Fibroblast of skin of scalp (primary cell): ENCODE measurements at regions not wholly inside any gene's neighbourhood (a gene's known extent, or its start where the extent isn't known, plus 50 kb on each side); places are given as distances from the start of the nearest gene placed in this dataset.
"Not testable (repeated sequence)": the region's sequence is repeated elsewhere in the genome, so short reads cannot be mapped to it uniquely, and the experiment has no call there.

Experiments
- DNase-seq: peaks from one replicate; pipeline ENCODE4 v3.0.0-alpha.2; 2013

- no peak for DNase-seq
Measured at GRCh38 chr4:135434936-135435335, 1233.3 kb upstream of the PABPC4L start.

GRCh38 chr4:135429528-135429927 lies 1227.9 kb upstream of the PABPC4L start:
- DNase-seq, result no peak

- DNase-seq, result peak; percentile 19
Measured at GRCh38 chr4:135418353-135418752, 1216.8 kb upstream of the PABPC4L start.

- no peak for DNase-seq
Measured at GRCh38 chr4:135412213-135412612, 1210.6 kb upstream of the PABPC4L start.

GRCh38 chr4:135411251-135411650 lies 1209.7 kb upstream of the PABPC4L start:
- DNase-seq, result no peak

GRCh38 chr4:135409261-135409660 lies 1207.7 kb upstream of the PABPC4L start:
- not testable (repeated sequence) for DNase-seq

GRCh38 chr4:135408109-135408508 lies 1206.5 kb upstream of the PABPC4L start:
- DNase-seq, result no peak

GRCh38 chr4:135406597-135406996 lies 1205.0 kb upstream of the PABPC4L start:
- not testable (repeated sequence) for DNase-seq

- DNase-seq, result no peak
Measured at GRCh38 chr4:135385830-135386581, 1184.4 kb upstream of the PABPC4L start.

- DNase-seq, result no peak
Measured at GRCh38 chr4:135383356-135384288, 1182.0 kb upstream of the PABPC4L start.

GRCh38 chr4:135382280-135382959 lies 1180.8 kb upstream of the PABPC4L start:
- peak; percentile 29 for DNase-seq

GRCh38 chr4:135372131-135372530 lies 1170.5 kb upstream of the PABPC4L start:
- no peak for DNase-seq

GRCh38 chr4:135371137-135371536 lies 1169.5 kb upstream of the PABPC4L start:
- no peak for DNase-seq

GRCh38 chr4:135368831-135369230 lies 1167.2 kb upstream of the PABPC4L start:
- DNase-seq, result no peak

- DNase-seq, result peak; percentile 71
Measured at GRCh38 chr4:135365065-135365464, 1163.5 kb upstream of the PABPC4L start.

GRCh38 chr4:135359128-135359527 lies 1157.5 kb upstream of the PABPC4L start:
- DNase-seq, result peak; percentile 49

- no peak for DNase-seq
Measured at GRCh38 chr4:135357091-135357490, 1155.5 kb upstream of the PABPC4L start.

- DNase-seq, result peak; percentile 69
Measured at GRCh38 chr4:135354876-135355275, 1153.3 kb upstream of the PABPC4L start.

GRCh38 chr4:135353008-135353407 lies 1151.4 kb upstream of the PABPC4L start:
- DNase-seq, result no peak

- no peak for DNase-seq
Measured at GRCh38 chr4:135344492-135344891, 1142.9 kb upstream of the PABPC4L start.

- DNase-seq, result no peak
Measured at GRCh38 chr4:135338181-135338580, 1136.6 kb upstream of the PABPC4L start.

GRCh38 chr4:135325264-135325663 lies 1123.7 kb upstream of the PABPC4L start:
- DNase-seq, result no peak

- DNase-seq, result no peak
Measured at GRCh38 chr4:135319685-135320084, 1118.1 kb upstream of the PABPC4L start.
